Endothelial cell of umbilical vein (primary cell): ENCODE measurements at regions not wholly inside any gene's neighbourhood (a gene's known extent, or its start where the extent isn't known, plus 50 kb on each side); places are given as distances from the start of the nearest gene placed in this dataset.

Experiments used
- BruUV-seq: library from RNA; stranded (reverse); fragments of 400-500 nt; replicated peaks from 2 replicates; lab custom pipeline; 2021; lab: Mats Ljungman, UMichigan
- CTCF ChIA-PET: fragments of 300-600, 350-600 bp; sonication (Branson Sonifier 250); formaldehyde crosslinking; loops from one replicate; lab custom pipeline; 2021; ENCODE audit warnings: antibody characterized with exemption, inconsistent platforms; lab: Charles Lee
- POLR2A ChIA-PET: fragments of 300-600, 350-600 bp; sonication (Branson Sonifier 250); formaldehyde crosslinking; loops from one replicate; lab custom pipeline; 2021; ENCODE audit warnings: antibody characterized with exemption, inconsistent platforms; lab: Charles Lee
- DNase-seq: peaks from one replicate; pipeline ENCODE4 v3.0.0-alpha.2; 2011; ENCODE audit warnings: low read depth, low spot score
- FAIRE-seq: peaks from 2 replicates; lab custom pipeline; 2011; peaks lifted over from hg19 to GRCh38; lab: Jason Lieb, UNC
- H2AFZ ChIP-seq: 2 replicates; pipeline ENCODE4 v1.6.0; 2012; ENCODE audit warnings: low read depth, low read length, control low read depth, inconsistent platforms
- H3K27ac ChIP-seq: 2 replicates; pipeline ENCODE4 v1.5.1; 2011; ENCODE audit warnings: low read depth, mild to moderate bottlenecking, control low read depth, low read length, moderate library complexity; ENCODE audit not compliant: insufficient read depth
- H3K27me3 ChIP-seq, 2 experiments: 2 replicates each; pipeline versions ENCODE4 v1.6.0 to v1.6.1; 2011; ENCODE audit warnings: low read length in 2 of 2, mixed read lengths in 1 of 2; ENCODE audit not compliant: control insufficient read depth in 2 of 2, insufficient read depth in 2 of 2
- H3K36me3 ChIP-seq, 2 experiments: 2 replicates in 1 of 2; 3 replicates in 1 of 2; pipeline ENCODE4 v1.5.1; 2011; ENCODE audit warnings: low read length in 2 of 2, mild to moderate bottlenecking in 1 of 2, moderate library complexity in 1 of 2; ENCODE audit not compliant: control insufficient read depth in 2 of 2, insufficient read depth in 2 of 2; ENCODE audit errors: extremely low read depth in 1 of 2
- H3K4me1 ChIP-seq: 3 replicates; pipeline ENCODE4 v1.5.1; 2011; ENCODE audit warnings: mild to moderate bottlenecking, low read length; ENCODE audit not compliant: control insufficient read depth, insufficient read depth; ENCODE audit errors: extremely low read depth
- H3K4me2 ChIP-seq: 2 replicates; pipeline ENCODE4 v1.6.1; 2011; ENCODE audit warnings: low read length, control low read depth, mixed read lengths; ENCODE audit not compliant: insufficient read depth
- H3K4me3 ChIP-seq, 3 experiments: fragments of 200-600 bp in 1 of 3; sonication (generic), shearing (Covaris generic) in 1 of 3; replicated peaks in 1 of 3; 2 replicates each; pipeline ENCODE4 v1.5.1; 2011 to 2016; ENCODE audit warnings: control low read depth in 3 of 3, low read length in 3 of 3, mild to moderate bottlenecking in 2 of 3, inconsistent platforms in 1 of 3, low read depth in 1 of 3, moderate library complexity in 1 of 3; ENCODE audit not compliant: insufficient read depth in 1 of 3
- H3K79me2 ChIP-seq: 2 replicates; pipeline ENCODE4 v1.6.0; 2012; ENCODE audit warnings: low read length, inconsistent platforms; ENCODE audit not compliant: control insufficient read depth, insufficient read depth
- H3K9ac ChIP-seq: replicated peaks from 2 replicates; pipeline ENCODE3; 2011; ENCODE audit warnings: low read length, control low read depth; ENCODE audit not compliant: insufficient read depth; ENCODE audit errors: extremely low read depth
- H3K9me1 ChIP-seq: replicated peaks from 3 replicates; pipeline ENCODE4 v1.6.0; 2011; ENCODE audit warnings: mild to moderate bottlenecking, low read length; ENCODE audit not compliant: control insufficient read depth, insufficient read depth; ENCODE audit errors: extremely low read depth
- H3K9me3 ChIP-seq: replicated peaks from 2 replicates; pipeline ENCODE4 v1.5.1; 2012; ENCODE audit warnings: low read length, inconsistent platforms; ENCODE audit not compliant: control insufficient read depth, insufficient read depth
- H4K20me1 ChIP-seq: replicated peaks from 2 replicates; pipeline ENCODE3; 2011; ENCODE audit warnings: mild to moderate bottlenecking, low read length; ENCODE audit not compliant: control insufficient read depth, insufficient read depth; ENCODE audit errors: extremely low read depth
- EZH2 ChIP-seq: IDR thresholded peaks from 2 replicates; pipeline ENCODE4 v1.6.1; 2012; ENCODE audit warnings: borderline replicate concordance, low read depth, mild to moderate bottlenecking, moderate library complexity, low read length, inconsistent platforms; ENCODE audit not compliant: severe bottlenecking
- FOS ChIP-seq: IDR thresholded peaks from 2 replicates; pipeline ENCODE4 v1.6.1; 2011; ENCODE audit warnings: mild to moderate bottlenecking, low read length, moderate library complexity, borderline replicate concordance; ENCODE audit not compliant: insufficient read depth
- GATA2 ChIP-seq: IDR thresholded peaks from 2 replicates; pipeline ENCODE4 v1.7.0; 2011; ENCODE audit warnings: low read depth, mild to moderate bottlenecking, moderate library complexity, mixed read lengths, low read length; ENCODE audit not compliant: insufficient read length, insufficient read depth
- JUN ChIP-seq: IDR thresholded peaks from 2 replicates; pipeline ENCODE4 v1.6.1; 2011; ENCODE audit warnings: borderline replicate concordance, low read depth; ENCODE audit not compliant: insufficient read length, insufficient read depth
- MYC ChIP-seq: IDR thresholded peaks from one replicate; pipeline ENCODE4 v1.6.1; 2011; ENCODE audit warnings: mild to moderate bottlenecking, low read depth, low read length
- POLR2A ChIP-seq: IDR thresholded peaks from 2 replicates; pipeline ENCODE4 v1.6.1; 2012; ENCODE audit warnings: low read depth, mild to moderate bottlenecking, control low read depth, low read length
- POLR2AphosphoS5 ChIP-seq: IDR thresholded peaks from 2 replicates; pipeline ENCODE4 v1.6.1; 2012; ENCODE audit warnings: low read depth, mild to moderate bottlenecking, control low read depth, low read length, moderate library complexity; ENCODE audit not compliant: insufficient read depth
- dilution Hi-C: fragments of 300-500 bp; cut with MboI; formaldehyde crosslinking; loops from one replicate; pipeline ENCODE4 v1.15.0; 2019; ENCODE audit warnings: low sequenced_read_pairs; ENCODE audit not compliant: extremely low pct_ligation_motif_present
- intact Hi-C: fragments of 100-400 bp; cut with micrococcal nuclease; formaldehyde crosslinking; loops from one replicate; pipeline ENCODE4 v1.10.0; 2022
- TF ChIP-seq, protein P1 (sequence below), 2 donors: IDR thresholded peaks; 1 replicate in 1 of 2; 2 replicates in 1 of 2; pipeline ENCODE4 v1.5.1; 2011; ENCODE audit warnings: low read length in 2 of 2, mild to moderate bottlenecking in 2 of 2, moderate library complexity in 2 of 2, control low read depth in 1 of 2, inconsistent platforms in 1 of 2, low read depth in 1 of 2; ENCODE audit not compliant: insufficient read depth in 1 of 2; ENCODE audit errors: extremely low read depth in 1 of 2
- TF ChIP-seq, protein P2 (sequence below): IDR thresholded peaks from 2 replicates; pipeline ENCODE4 v1.6.1; 2011; ENCODE audit not compliant: insufficient read depth, insufficient read length

- POLR2A ChIA-PET, result no interaction called here
- Histone ChIP-seq H3K9me3 (no peaks in the 10 kb centered on the region), H3K27ac (no peak overlapping the region), H3K4me1 (no peaks in the 10 kb centered on the region), H3K79me2 (no peaks in the 10 kb centered on the region), H3K27me3 (no peaks in the 10 kb centered on the region), H4K20me1 (no peaks in the 10 kb centered on the region), H3K36me3 (no peaks in the 10 kb centered on the region), H2AFZ (no peak overlapping the region), H3K9ac (no peak overlapping the region), H3K4me2 (no peak overlapping the region), H3K4me3 (no peak overlapping the region), H3K9me1 (no peaks in the 10 kb centered on the region)
- intact Hi-C loops, result no loop called here
- dilution Hi-C loops, result no loop called here
- DNase-seq, result no peak
- BruUV-seq, result no TSS peak
- FAIRE-seq, result no peak
- CTCF ChIA-PET, result no interaction called here
- TF ChIP-seq MYC (no peak), GATA2 (no peak), EZH2 (no peak), POLR2A (no peak), JUN (no peak), FOS (no peak), POLR2AphosphoS5 (no peak)
- TF ChIP-seq, protein P1, sequence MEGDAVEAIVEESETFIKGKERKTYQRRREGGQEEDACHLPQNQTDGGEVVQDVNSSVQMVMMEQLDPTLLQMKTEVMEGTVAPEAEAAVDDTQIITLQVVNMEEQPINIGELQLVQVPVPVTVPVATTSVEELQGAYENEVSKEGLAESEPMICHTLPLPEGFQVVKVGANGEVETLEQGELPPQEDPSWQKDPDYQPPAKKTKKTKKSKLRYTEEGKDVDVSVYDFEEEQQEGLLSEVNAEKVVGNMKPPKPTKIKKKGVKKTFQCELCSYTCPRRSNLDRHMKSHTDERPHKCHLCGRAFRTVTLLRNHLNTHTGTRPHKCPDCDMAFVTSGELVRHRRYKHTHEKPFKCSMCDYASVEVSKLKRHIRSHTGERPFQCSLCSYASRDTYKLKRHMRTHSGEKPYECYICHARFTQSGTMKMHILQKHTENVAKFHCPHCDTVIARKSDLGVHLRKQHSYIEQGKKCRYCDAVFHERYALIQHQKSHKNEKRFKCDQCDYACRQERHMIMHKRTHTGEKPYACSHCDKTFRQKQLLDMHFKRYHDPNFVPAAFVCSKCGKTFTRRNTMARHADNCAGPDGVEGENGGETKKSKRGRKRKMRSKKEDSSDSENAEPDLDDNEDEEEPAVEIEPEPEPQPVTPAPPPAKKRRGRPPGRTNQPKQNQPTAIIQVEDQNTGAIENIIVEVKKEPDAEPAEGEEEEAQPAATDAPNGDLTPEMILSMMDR (IDR thresholded peaks at IDR 0.05; ENCODE audit: extremely low read depth in 1 of 2, insufficient read depth in 1 of 2, low read depth in 1 of 2, low read length in 2 of 2), result no peak
- TF ChIP-seq, protein P2, sequence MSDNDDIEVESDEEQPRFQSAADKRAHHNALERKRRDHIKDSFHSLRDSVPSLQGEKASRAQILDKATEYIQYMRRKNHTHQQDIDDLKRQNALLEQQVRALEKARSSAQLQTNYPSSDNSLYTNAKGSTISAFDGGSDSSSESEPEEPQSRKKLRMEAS, result no peak
These were observed 215.3 kb downstream of the KLF5 start for GRCh38 chr13:73274147-73274546.
